Endothelial cell (in vitro differentiated cells): ENCODE measurements at regions not wholly inside any gene's neighbourhood (a gene's known extent, or its start where the extent isn't known, plus 50 kb on each side); places are given as distances from the start of the nearest gene placed in this dataset.

Experiments
- DNase-seq: peaks from one replicate; pipeline ENCODE4 v3.0.0; 2021; ENCODE audit warnings: low spot score
- H3K27ac Mint-ChIP-seq: one replicate; pipeline ENCODE4 v1.8.0; 2021; ENCODE audit warnings: mixed read lengths, inconsistent platforms; ENCODE audit not compliant: unreplicated experiment
- H3K27me3 Mint-ChIP-seq: one replicate; pipeline ENCODE4 v1.8.0; 2021; ENCODE audit warnings: mild to moderate bottlenecking, moderate library complexity, mixed read lengths, inconsistent platforms; ENCODE audit not compliant: unreplicated experiment
- H3K36me3 Mint-ChIP-seq: one replicate; pipeline ENCODE4 v1.8.0; 2021; ENCODE audit warnings: mild to moderate bottlenecking, low read depth, mixed read lengths, inconsistent platforms; ENCODE audit not compliant: unreplicated experiment
- H3K4me1 Mint-ChIP-seq: one replicate; pipeline ENCODE4 v1.8.0; 2021; ENCODE audit warnings: mild to moderate bottlenecking, mixed read lengths, inconsistent platforms; ENCODE audit not compliant: unreplicated experiment
- H3K4me3 Mint-ChIP-seq: one replicate; pipeline ENCODE4 v1.8.0; 2021; ENCODE audit warnings: mild to moderate bottlenecking, mixed read lengths, inconsistent platforms; ENCODE audit not compliant: unreplicated experiment
- H3K9me3 Mint-ChIP-seq: one replicate; pipeline ENCODE4 v1.8.0; 2021; ENCODE audit warnings: mixed read lengths, inconsistent platforms; ENCODE audit not compliant: unreplicated experiment
- TF ChIP-seq, protein P1 (sequence below): fragments of 200-600 bp; sonication (generic); IDR thresholded peaks from one replicate; pipeline ENCODE4 v1.5.0; 2021; ENCODE audit warnings: antibody characterized with exemption; ENCODE audit not compliant: unreplicated experiment

DNA sequence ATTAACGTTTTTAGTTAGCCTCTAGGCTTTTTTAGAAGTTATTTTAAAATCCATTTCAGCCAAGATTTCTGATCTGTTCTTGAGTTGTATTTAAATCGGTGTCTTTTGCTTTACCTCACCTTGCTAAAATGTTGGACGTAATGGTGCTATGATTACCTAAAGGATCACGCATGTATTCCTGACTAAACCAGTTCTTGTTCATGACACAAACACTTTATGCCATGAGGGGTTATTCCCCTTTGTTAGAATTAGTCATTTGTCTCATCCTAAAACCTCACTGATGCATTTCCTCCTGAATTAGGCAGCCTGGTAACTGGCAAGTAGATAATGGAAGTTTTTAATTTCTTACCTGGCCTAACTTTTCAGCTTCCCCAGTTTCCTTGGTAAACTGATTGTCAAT lies 185.4 kb upstream of the TANK start:
- Mint-ChIP-seq H3K36me3 (no peaks in the 10 kb centered on the region), H3K27ac (no peak overlapping the region)

DNA sequence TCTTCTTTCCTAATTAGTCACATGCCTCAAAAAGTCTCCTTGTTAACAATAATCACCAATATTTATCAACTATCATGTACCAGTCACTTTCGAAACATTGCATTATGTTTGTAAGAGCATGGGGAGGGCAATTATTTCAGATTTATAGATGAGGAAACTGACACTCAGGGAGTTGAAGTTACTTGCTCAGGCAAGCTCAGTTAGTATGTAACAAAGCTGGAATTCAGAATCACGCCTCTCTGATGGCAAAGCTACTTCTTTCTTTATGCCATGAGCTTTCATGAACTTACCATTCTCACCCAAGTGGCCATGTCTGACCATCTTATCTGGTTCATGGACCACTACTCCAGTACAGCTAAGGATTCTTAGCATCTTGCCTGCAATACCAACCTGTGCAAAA lies 183.4 kb upstream of the TANK start:
- no peaks in the 10 kb centered on the region for H3K27me3 Mint-ChIP-seq
- no peaks in the 10 kb centered on the region for H3K4me1 Mint-ChIP-seq
- H3K27ac Mint-ChIP-seq = no peak overlapping the region
- H3K9me3 Mint-ChIP-seq = no peaks in the 10 kb centered on the region
- no peaks in the 10 kb centered on the region for H3K36me3 Mint-ChIP-seq
- no peak for DNase-seq
- no peak overlapping the region for H3K4me3 Mint-ChIP-seq
- TF ChIP-seq, protein P1, sequence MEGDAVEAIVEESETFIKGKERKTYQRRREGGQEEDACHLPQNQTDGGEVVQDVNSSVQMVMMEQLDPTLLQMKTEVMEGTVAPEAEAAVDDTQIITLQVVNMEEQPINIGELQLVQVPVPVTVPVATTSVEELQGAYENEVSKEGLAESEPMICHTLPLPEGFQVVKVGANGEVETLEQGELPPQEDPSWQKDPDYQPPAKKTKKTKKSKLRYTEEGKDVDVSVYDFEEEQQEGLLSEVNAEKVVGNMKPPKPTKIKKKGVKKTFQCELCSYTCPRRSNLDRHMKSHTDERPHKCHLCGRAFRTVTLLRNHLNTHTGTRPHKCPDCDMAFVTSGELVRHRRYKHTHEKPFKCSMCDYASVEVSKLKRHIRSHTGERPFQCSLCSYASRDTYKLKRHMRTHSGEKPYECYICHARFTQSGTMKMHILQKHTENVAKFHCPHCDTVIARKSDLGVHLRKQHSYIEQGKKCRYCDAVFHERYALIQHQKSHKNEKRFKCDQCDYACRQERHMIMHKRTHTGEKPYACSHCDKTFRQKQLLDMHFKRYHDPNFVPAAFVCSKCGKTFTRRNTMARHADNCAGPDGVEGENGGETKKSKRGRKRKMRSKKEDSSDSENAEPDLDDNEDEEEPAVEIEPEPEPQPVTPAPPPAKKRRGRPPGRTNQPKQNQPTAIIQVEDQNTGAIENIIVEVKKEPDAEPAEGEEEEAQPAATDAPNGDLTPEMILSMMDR = no peak

More for the DNA sequence above, 185.4 kb upstream of the TANK start:
- H3K27me3 Mint-ChIP-seq = no peaks in the 10 kb centered on the region
- H3K9me3 Mint-ChIP-seq = no peaks in the 10 kb centered on the region
- no peaks in the 10 kb centered on the region for H3K4me1 Mint-ChIP-seq
- TF ChIP-seq, protein P1 = no peak
- DNase-seq = no peak
- no peak overlapping the region for H3K4me3 Mint-ChIP-seq

DNA sequence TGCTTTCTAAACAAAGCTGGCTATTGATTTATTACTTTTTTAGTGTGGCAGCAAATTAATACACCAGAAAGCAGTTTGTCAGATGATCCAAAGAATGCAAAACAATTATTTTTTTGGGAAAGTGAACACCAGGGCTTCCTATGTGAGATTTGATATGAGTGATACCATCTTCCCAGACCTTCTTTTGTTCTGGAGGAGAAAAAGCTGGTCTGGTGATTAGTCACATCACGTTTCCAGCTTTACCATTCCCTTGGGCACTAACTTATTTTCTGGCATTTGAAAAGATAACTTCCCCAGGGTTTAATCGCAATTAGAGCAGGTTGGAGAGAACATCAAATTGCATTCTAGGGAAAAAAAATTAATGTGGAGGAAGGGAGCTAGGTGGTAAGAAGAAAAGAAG lies 182.9 kb upstream of the TANK start:
- H3K36me3 Mint-ChIP-seq = no peaks in the 10 kb centered on the region
- no peak overlapping the region for H3K4me3 Mint-ChIP-seq
- H3K27ac Mint-ChIP-seq = no peak overlapping the region
- H3K27me3 Mint-ChIP-seq = no peaks in the 10 kb centered on the region
- TF ChIP-seq, protein P1 = no peak
- no peaks in the 10 kb centered on the region for H3K4me1 Mint-ChIP-seq
- no peaks in the 10 kb centered on the region for H3K9me3 Mint-ChIP-seq
- DNase-seq = no peak

DNA sequence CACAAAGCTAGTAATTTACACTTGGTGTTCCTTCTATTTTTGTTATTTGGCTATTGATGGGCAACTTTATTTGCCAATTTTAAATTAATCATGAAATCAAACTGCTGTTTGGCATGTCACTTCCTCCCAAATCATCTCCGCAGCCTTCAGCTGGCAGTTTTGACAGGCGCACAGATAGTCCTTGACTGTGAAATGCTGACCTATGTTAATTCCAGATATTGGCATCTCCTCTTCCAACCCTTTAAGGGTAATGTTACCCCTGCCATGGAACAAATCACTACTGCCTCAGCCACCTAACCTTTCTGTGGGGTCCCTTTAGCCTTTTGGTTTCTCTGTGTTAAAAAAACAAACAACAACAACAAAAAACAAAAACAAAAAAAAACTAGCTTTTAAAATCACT lies 182.4 kb upstream of the TANK start:
- no peaks in the 10 kb centered on the region for H3K27me3 Mint-ChIP-seq
- DNase-seq = no peak
- H3K27ac Mint-ChIP-seq = no peak overlapping the region
- H3K36me3 Mint-ChIP-seq = no peaks in the 10 kb centered on the region
- no peak overlapping the region for H3K4me3 Mint-ChIP-seq
- H3K9me3 Mint-ChIP-seq = no peaks in the 10 kb centered on the region
- H3K4me1 Mint-ChIP-seq = no peaks in the 10 kb centered on the region
- TF ChIP-seq, protein P1 = no peak

DNA sequence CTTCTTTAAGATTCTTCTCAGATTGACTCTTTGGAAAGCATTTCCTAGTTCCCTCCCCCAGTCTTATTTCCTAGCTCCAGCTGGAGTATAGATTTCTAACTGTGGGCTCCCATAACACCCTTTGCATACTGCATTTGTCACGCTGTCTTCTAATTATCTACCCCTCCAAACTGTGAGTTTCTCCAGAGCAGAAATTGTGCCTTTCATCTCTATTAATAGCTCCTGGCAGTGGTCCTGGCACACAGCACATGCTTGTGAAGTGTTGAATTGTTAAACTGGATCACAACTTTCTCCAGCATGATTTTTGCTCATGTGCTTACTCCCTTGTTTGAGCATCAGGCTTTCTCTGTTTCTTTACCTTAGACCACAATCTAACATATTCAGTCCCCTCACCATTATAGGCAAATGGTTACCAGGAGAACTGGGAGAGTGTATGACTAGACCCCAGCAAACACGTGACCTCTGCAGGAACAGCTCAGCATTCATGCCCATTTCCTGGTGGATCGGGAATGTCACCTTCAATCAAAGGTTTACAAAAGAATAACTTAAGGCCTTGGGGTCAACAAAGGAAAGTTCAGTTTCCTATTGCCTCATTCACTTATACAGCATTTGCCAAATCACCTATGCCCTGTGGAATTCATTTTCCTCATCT lies 175.7 kb upstream of the TANK start:
- TF ChIP-seq, protein P1 = no peak
- H3K9me3 Mint-ChIP-seq = no peaks in the 10 kb centered on the region
- peaks cover 7% of the 10 kb centered on the region for H3K4me1 Mint-ChIP-seq
- no peak for DNase-seq
- H3K36me3 Mint-ChIP-seq = no peaks in the 10 kb centered on the region
- no peaks in the 10 kb centered on the region for H3K27me3 Mint-ChIP-seq
- H3K4me3 Mint-ChIP-seq = no peak overlapping the region
- no peak overlapping the region for H3K27ac Mint-ChIP-seq
